ENCODE measurements at regions not wholly inside any gene's neighbourhood (a gene's known extent, or its start where the extent isn't known, plus 50 kb on each side); places are given as distances from the start of the nearest gene placed in this dataset.

GRCh38 chr1:82844911-82845827 lies 1044.4 kb downstream of the ADGRL2 start:
- no peak for DNase-seq

DNA sequence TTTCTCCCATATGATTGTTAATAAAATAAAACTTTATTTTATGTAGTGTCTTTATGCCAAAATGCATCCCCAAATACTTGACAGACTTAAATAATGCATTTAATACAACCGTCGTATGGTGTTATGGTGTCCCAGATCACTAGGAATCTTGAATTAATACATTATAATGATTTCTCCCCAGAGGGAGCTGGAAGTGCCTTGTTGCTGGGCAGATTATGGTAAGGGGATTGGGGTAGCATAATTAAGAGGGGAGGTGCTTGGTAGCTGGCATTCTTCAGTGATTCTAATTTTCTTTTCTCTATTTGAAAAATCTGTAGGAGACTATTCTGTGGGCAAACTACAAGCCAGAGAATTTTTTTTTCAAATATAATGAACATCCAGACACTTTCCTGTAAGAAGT lies 1043.7 kb downstream of the ADGRL2 start:
- DNase-seq, result no peak

DNA sequence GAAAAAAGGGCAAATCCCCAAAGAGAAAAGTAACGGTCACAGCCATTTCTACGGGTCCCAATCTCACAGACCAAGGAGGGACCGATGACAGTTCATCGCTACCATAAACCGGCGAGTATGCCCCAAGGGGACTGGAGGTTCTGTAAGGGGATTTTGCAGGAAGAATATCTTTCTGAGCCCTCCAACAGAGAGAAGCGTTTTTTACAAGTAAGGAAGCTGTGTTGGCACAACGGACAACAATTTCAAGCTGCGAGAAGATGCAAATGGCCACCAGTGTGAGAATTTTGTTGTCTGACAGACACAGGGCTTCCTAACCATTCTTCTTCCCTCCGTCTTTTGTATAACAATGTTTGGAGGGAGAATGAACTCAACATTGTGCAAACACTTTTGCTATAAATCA lies 1043.1 kb downstream of the ADGRL2 start:
- no peak for DNase-seq

- DNase-seq, result no peak
Observed at GRCh38 chr1:82840192-82840591, 1039.5 kb downstream of the ADGRL2 start.

GRCh38 chr1:82837766-82838465 lies 1037.2 kb downstream of the ADGRL2 start:
- no peak for DNase-seq

- no peak for DNase-seq
Observed at GRCh38 chr1:82836973-82837680, 1036.4 kb downstream of the ADGRL2 start.

DNA sequence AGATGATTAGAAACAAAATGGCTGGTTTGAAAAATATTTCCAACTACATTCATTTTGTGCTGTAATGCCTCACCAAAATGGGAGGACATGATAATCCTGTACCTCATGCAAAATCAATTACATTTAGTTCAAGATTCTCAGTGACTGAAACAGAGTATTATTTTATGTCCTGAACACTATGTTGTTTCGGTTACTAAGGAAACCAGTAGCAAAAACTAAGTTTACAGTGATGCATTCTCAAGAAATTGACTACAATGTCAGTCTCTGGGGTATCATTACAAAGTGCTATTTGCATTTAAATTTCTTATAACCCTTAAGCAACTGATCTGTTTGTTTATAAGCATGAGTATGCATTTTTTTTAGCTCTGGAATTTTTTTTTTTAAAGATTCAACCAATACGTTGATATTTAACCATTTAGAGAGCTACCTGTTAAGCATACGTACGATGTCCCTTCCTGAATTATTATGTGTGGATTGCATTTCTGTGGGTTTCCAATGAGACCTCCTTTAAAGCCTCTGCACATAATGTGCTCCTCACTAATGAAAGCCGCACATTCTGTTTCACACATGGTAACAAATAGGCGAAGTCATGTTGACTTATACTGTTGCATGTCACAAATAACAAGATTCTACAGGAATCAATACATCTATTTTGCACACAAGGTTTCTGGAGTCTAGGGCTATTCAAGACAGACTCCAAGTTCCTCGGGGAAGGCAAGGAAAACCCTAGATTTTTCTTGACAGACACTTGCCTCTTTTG lies 1035.7 kb downstream of the ADGRL2 start:
- DNase-seq, result no peak

- no peak for DNase-seq
Observed at GRCh38 chr1:82830690-82831380, 1030.1 kb downstream of the ADGRL2 start.

DNA sequence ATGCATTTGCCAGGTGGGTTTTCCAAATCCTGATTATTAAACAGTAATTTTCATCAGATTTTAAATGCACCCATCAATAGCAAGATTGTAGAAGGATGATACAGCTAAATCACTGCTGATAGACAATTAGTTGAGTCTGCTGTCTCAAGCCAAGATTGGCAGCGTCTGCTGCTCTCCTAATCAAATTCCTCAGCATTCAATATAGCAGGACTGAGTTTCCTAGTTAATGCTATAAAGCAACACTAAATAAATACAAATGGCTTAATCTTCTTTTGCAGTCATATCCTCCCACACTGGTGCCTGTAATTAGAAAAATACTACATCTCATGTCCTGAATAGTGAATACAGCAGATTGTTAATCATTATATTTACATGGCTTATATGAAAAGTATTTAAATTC lies 1028.8 kb downstream of the ADGRL2 start:
- no peak for DNase-seq

DNA sequence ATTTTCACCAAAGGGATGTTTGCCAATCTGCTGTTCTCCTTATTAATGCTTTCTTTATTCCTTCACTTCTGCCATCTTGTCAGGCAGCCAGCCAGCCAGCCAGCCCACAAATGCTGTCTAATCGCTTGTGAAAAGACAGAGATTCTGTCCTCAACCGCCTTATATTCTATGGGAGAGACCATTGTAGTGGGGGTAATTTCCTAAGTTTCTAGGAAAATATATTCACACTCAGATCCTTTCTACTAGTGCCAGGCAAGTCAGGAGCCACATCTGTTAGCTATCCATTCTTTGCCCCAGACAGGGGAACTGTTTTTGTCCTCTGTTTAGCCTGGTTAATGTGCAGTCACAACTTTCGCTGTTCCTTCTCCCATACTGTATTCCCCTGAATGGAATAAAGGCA lies 1023.1 kb downstream of the ADGRL2 start:
- no peak for DNase-seq

DNA sequence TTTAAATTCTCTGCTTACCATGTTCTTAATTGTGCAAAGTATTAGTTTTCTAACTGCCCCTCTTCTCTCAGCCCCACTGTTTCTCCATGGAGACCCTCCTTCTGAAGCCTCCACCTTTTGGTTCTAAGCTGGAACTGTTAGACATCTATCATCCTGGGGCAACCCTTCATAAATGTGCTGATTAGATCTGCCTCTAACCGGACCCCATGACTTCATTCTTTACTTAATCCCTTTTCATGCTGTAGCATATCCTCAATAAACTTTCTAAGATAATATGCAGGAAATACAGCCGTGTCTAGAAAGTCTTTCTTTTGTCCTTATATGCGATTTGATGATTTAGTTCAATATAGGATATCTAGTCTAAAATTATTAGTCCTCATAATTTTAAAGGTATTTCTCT lies 1020.1 kb downstream of the ADGRL2 start:
- DNase-seq, result no peak

- DNase-seq, result no peak
Observed at GRCh38 chr1:82819234-82819633, 1018.5 kb downstream of the ADGRL2 start.

DNA sequence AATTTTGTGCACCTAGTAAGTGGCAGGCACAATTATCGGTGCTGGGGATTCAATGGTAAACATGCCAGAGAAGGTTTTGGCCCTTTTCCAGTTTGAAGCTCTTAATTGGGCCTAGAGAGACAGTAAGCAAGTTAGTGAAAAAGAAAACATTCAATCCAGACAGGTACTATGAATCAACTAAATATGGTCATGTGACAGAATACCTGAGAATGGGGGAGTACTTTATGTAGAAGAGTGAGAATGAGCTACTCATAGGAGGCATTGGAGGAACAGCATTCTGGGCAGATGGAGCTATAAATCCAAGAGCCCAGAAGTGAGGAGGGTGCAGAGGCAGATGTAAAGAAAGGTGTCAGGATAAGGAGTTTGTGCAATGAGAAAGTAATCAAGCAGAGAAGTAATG lies 1017.9 kb downstream of the ADGRL2 start:
- peak; percentile 69 for DNase-seq

- no peak for DNase-seq
Observed at GRCh38 chr1:82813386-82813785, 1012.7 kb downstream of the ADGRL2 start.

DNA sequence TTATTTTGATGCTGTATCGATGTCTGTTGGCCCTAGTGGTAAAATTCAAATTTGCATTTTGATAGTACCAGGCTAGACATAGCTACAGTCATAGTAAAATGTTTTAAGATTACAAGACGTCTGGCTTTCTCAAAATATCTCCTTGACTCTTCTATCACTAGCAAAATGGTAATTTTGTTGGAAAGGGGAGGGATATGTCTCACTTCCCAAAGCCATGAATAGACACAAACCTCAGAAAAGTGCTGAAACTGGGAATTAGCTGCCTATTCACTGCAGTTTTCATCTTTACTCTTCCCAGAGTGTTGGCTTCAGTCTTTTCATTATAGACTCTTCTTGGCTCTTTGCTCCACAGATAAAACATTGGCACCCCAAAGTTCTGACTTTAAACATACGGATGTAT lies 1009.9 kb downstream of the ADGRL2 start:
- no peak for DNase-seq

- no peak for DNase-seq
Observed at GRCh38 chr1:82807563-82807962, 1006.8 kb downstream of the ADGRL2 start.

DNA sequence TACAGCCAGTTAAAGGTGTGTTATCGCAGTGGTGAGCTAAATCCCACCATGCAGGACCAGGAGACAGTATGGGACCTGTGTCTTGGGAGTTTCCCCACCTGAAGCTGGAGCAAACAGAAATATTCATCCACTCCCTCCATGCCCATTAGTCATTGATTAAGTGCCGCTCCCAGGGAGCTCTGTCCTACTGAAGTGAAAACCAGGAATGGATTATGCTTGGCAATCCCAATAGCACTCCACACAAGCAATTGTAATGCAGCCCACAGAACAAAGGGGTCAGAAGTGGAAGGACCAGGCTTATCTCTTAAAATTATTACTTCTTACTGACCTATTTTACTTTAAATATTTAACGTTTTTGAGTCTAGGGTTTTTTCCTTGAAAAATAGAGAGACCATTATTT lies 1005.4 kb downstream of the ADGRL2 start:
- no peak for DNase-seq

DNA sequence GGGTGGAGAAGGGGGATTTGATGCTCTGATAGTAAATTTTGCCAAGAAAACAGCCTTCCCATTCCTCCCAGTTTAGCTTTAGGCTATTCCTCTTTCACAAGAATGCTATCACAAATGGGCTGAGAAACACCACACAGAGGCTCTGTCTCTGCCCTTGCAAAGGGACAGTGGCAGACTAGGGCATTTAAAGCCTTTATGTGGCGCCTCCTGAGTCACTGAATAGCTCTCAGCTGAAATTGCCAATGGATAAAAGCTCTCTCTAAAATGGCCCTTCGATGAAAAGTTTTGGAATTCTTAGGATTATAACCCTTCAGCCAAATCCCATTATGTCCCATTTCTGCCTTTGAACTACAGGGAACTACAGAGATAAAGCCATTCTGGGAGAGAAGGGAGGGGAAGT lies 1000.4 kb downstream of the ADGRL2 start:
- DNase-seq, result no peak

DNA sequence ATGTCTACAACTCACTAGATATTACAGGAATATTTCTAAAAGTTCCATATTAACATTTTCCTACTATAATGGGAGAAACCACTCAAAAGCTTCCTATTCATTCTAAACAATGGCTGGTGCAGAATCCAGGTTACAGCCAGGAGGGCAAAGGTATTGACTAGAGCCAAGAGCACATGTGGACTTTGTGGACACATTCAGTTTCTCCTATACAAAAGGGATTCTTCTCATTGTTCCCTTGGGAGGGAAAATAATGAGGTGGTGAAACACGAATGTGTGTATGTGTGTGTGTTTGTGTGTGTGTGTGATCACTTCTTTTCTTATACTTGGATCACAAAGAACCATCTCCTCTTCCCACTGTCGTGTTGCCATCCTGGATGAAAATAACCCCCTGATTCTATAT lies 1000.0 kb downstream of the ADGRL2 start:
- no peak for DNase-seq

DNA sequence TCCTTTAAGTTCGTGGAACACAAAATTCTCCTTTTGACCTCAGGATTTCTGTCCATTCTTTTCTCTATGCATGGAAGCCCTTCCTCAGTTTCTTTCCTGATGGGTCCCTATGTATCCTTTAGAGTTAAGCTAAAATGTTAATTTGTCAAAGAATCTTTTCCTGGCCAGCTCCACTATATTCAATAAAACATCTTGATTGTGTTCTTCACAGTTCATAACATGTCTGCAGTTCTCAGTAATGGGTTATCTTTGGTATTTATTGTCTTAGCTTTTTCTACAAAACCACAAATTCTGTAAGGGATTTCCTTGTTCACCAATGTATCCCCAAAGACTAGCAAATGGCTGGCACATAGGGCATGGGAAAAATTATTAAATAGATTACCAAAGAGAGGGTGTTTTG lies 998.5 kb downstream of the ADGRL2 start:
- DNase-seq, result no peak

GRCh38 chr1:82795508-82796149 lies 994.9 kb downstream of the ADGRL2 start:
- DNase-seq, result no peak

DNA sequence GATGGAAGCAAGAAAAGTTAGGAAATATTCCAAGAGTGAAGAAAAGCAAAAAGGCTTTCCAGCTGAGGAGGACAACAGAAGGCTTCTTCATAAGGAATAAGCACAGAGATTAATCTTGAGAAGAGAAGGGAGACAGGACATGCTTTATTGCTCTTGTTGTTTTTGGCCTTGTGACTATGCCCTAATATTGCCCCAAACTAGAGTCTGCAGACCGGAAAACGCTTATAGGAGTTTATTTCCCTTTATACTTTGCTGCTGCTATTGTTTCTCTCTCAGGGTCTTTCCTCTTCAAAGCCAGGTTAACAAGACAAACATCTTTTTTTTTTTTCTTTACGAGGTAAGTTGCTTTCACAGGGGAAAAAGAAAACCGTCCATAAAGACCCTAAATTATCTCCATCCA lies 991.4 kb downstream of the ADGRL2 start:
- DNase-seq, result no peak

Measured in NCI-H748 treated with DMSO at 0.1 percent for 48 hours (cell line).